ENCODE measurements at regions not wholly inside any gene's neighbourhood (a gene's known extent, or its start where the extent isn't known, plus 50 kb on each side); places are given as distances from the start of the nearest gene placed in this dataset.

DNA sequence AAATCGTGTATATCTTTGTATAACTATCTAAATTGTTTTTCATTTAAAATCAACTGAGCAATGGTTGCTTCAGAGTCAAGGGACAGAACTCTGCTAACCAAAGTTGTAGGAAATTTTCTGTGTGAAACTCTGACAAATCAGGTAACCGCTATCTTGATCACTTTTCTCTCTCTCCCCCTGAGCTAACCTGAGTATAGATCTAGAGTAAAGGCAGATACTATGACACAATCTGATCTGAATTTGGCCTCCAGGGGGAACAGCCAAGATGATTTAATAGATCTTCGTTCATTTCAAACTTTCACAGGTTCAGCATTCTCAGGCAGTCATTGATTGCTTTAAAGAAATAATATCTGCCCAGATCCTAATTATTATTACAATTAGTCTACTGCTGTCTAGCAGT, 472.8 kb downstream of the NUF2 start:
- no peaks in the 10 kb centered on the region for H3K27me3 ChIP-seq
- intact Hi-C loops (cut with DNase I) = no loop called here
- no peaks in the 10 kb centered on the region for H3K4me1 ChIP-seq (replicated peaks in 1 of 2)
- H3K9me3 ChIP-seq (replicated peaks in 1 of 3) = no peaks in the 10 kb centered on the region
- H3K27ac ChIP-seq = no peak overlapping the region
- WGBS, 4 donors = 60 to 69% (median 62%) methylated on average over 3 of the region's 3 CpGs
- no peaks in the 10 kb centered on the region for H3K36me3 ChIP-seq (replicated peaks in 1 of 2)
- no peak for DNase-seq
- TF ChIP-seq, protein P1, sequence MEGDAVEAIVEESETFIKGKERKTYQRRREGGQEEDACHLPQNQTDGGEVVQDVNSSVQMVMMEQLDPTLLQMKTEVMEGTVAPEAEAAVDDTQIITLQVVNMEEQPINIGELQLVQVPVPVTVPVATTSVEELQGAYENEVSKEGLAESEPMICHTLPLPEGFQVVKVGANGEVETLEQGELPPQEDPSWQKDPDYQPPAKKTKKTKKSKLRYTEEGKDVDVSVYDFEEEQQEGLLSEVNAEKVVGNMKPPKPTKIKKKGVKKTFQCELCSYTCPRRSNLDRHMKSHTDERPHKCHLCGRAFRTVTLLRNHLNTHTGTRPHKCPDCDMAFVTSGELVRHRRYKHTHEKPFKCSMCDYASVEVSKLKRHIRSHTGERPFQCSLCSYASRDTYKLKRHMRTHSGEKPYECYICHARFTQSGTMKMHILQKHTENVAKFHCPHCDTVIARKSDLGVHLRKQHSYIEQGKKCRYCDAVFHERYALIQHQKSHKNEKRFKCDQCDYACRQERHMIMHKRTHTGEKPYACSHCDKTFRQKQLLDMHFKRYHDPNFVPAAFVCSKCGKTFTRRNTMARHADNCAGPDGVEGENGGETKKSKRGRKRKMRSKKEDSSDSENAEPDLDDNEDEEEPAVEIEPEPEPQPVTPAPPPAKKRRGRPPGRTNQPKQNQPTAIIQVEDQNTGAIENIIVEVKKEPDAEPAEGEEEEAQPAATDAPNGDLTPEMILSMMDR (IDR thresholded peaks at IDR 0.05) = no peak
- no peak for TF ChIP-seq POLR2A (IDR thresholded peaks at IDR 0.05)
- no peak overlapping the region for H3K4me3 ChIP-seq

DNA sequence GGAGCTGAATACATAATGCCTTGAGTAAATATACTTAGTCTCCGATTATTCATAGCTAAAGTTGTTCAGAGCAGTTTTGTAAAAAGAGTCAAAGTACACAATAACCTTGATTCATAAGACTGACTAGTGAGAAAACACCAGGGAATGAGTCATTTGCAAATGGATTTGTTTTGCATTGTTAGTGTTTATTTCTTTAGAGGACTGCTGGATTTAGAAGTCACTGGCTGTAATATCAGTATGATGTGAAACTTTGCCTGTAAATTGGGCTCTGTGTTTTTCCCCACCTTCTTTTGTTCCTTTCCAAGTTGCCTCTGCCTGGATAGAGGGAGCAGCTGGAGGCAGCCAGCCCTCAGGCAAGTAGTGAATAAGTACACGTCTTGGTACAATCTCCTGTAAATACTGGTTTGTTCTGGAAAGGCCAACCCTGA, 474.7 kb downstream of the NUF2 start:
- no peak for TF ChIP-seq POLR2A (IDR thresholded peaks at IDR 0.05)
- TF ChIP-seq, protein P1 (IDR thresholded peaks at IDR 0.05) = no peak
- Histone ChIP-seq H3K27me3 (no peaks in the 10 kb centered on the region), H3K4me1 (replicated peaks in 1 of 2) (no peaks in the 10 kb centered on the region), H3K4me3 (no peak overlapping the region), H3K36me3 (replicated peaks in 1 of 2) (no peaks in the 10 kb centered on the region), H3K27ac (no peak overlapping the region), H3K9me3 (replicated peaks in 1 of 3) (no peaks in the 10 kb centered on the region)
- intact Hi-C loops (cut with DNase I) = no loop called here
- DNase-seq = no peak
- WGBS, 4 donors = 22 to 36% (median 28%) methylated on average over 1 to 2 of the region's 2 CpGs

DNA sequence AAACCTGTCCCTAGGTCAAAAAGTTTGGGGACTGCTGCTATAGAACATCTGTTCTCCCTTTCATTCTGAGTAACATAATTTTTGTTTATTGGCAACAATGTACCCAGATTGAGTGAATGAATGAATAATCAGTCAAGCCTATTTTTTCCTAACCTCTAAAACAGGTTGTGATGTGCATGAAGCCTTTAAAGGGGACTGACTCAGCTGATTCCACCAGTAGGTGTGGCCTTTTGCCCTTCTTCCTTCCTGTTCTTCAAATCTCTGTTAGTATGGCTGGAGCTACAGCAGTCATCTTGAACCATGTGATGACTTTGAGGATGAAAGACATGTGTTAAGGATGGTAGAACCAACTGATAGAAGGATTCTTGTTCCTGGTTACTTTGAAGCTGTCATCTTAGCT, 476.1 kb downstream of the NUF2 start:
- H3K4me3 ChIP-seq = no peak overlapping the region
- intact Hi-C loops (cut with DNase I) = no loop called here
- no peak for TF ChIP-seq POLR2A (IDR thresholded peaks at IDR 0.05)
- TF ChIP-seq, protein P1 (IDR thresholded peaks at IDR 0.05) = no peak
- H3K27ac ChIP-seq = no peak overlapping the region
- H3K36me3 ChIP-seq (replicated peaks in 1 of 2) = no peaks in the 10 kb centered on the region
- no peaks in the 10 kb centered on the region for H3K27me3 ChIP-seq
- H3K9me3 ChIP-seq (replicated peaks in 1 of 3) = no peaks in the 10 kb centered on the region
- DNase-seq = no peak
- no peaks in the 10 kb centered on the region for H3K4me1 ChIP-seq (replicated peaks in 1 of 2)

DNA sequence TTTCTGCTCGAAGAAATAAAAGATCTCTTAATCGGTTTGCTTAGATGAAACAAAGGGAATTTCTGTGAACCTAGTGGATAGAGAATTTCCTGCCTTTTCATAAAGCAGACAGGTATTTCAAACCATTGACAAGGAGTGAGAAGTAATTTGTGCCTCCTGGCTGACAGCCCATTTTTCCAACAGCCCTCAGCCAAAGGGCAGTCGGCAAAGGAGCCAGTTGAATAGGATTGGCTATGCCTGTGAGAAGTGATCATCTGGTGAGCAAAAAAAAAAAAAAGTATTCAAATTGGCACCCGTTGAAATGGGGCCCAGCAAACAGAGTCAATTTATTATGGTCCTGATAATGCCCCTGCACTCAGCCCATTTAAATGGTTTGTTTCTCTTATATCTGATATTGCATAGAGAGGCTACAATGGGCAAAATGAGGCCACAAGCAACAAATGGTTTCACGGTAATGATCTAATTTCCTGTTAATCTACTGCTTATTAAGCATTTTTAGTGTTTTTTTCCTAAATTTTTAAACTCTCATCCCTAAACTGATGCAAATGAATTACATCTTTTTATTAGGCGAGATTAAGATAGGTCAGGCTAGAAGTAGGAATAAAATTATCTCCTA, 477.5 kb downstream of the NUF2 start:
- 84 to 89% (median 88%) methylated on average over 6 of the region's 6 CpGs for WGBS, 4 donors
- no peak for DNase-seq
- no peaks in the 10 kb centered on the region for H3K36me3 ChIP-seq (replicated peaks in 1 of 2)
- H3K4me1 ChIP-seq (replicated peaks in 1 of 2) = no peaks in the 10 kb centered on the region
- H3K4me3 ChIP-seq = no peak overlapping the region
- intact Hi-C loops (cut with DNase I) = no loop called here
- H3K9me3 ChIP-seq (replicated peaks in 1 of 3) = no peaks in the 10 kb centered on the region
- no peak overlapping the region for H3K27ac ChIP-seq
- H3K27me3 ChIP-seq = no peaks in the 10 kb centered on the region
- TF ChIP-seq, protein P1 (IDR thresholded peaks at IDR 0.05) = no peak
